HL-60 (cell line): ENCODE measurements at regions not wholly inside any gene's neighbourhood (a gene's known extent, or its start where the extent isn't known, plus 50 kb on each side); places are given as distances from the start of the nearest gene placed in this dataset.

ENCODE experiments used
- TF ChIP-seq, protein P1 (sequence below): IDR thresholded peaks from one replicate; pipeline ENCODE4 v1.5.1; 2011; ENCODE audit warnings: low read length, control low read depth, inconsistent platforms; ENCODE audit not compliant: insufficient read depth
- TF ChIP-seq, protein P2 (sequence below): IDR thresholded peaks from 2 replicates; pipeline ENCODE4 v1.6.1; 2012; ENCODE audit warnings: low read depth; ENCODE audit not compliant: insufficient replicate concordance

DNA sequence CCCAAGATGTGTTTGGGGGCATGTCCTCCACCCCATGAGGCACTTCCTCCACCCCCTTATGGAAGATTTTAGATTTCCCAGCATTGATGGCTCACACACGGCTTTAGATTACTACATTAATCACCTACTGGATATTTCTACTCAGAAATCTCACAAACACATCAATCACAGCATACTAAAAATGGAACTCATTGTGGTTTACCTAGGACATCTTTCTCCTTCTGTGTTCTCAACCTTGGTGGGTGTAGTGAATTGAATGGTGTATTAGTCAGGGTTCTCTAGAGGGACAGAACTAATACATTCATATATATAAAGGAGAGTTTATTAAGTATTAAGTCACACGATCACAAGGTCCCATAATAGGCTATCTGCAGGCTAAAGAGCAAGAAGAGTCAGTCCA lies 82.1 kb upstream of the CYRIA start:
- TF ChIP-seq, protein P1, sequence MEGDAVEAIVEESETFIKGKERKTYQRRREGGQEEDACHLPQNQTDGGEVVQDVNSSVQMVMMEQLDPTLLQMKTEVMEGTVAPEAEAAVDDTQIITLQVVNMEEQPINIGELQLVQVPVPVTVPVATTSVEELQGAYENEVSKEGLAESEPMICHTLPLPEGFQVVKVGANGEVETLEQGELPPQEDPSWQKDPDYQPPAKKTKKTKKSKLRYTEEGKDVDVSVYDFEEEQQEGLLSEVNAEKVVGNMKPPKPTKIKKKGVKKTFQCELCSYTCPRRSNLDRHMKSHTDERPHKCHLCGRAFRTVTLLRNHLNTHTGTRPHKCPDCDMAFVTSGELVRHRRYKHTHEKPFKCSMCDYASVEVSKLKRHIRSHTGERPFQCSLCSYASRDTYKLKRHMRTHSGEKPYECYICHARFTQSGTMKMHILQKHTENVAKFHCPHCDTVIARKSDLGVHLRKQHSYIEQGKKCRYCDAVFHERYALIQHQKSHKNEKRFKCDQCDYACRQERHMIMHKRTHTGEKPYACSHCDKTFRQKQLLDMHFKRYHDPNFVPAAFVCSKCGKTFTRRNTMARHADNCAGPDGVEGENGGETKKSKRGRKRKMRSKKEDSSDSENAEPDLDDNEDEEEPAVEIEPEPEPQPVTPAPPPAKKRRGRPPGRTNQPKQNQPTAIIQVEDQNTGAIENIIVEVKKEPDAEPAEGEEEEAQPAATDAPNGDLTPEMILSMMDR, result no peak
- TF ChIP-seq, protein P2, sequence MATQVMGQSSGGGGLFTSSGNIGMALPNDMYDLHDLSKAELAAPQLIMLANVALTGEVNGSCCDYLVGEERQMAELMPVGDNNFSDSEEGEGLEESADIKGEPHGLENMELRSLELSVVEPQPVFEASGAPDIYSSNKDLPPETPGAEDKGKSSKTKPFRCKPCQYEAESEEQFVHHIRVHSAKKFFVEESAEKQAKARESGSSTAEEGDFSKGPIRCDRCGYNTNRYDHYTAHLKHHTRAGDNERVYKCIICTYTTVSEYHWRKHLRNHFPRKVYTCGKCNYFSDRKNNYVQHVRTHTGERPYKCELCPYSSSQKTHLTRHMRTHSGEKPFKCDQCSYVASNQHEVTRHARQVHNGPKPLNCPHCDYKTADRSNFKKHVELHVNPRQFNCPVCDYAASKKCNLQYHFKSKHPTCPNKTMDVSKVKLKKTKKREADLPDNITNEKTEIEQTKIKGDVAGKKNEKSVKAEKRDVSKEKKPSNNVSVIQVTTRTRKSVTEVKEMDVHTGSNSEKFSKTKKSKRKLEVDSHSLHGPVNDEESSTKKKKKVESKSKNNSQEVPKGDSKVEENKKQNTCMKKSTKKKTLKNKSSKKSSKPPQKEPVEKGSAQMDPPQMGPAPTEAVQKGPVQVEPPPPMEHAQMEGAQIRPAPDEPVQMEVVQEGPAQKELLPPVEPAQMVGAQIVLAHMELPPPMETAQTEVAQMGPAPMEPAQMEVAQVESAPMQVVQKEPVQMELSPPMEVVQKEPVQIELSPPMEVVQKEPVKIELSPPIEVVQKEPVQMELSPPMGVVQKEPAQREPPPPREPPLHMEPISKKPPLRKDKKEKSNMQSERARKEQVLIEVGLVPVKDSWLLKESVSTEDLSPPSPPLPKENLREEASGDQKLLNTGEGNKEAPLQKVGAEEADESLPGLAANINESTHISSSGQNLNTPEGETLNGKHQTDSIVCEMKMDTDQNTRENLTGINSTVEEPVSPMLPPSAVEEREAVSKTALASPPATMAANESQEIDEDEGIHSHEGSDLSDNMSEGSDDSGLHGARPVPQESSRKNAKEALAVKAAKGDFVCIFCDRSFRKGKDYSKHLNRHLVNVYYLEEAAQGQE, result no peak
